GM19240 (cell line): ENCODE measurements at regions not wholly inside any gene's neighbourhood (a gene's known extent, or its start where the extent isn't known, plus 50 kb on each side); places are given as distances from the start of the nearest gene placed in this dataset.
"Not testable (repeated sequence)": the region's sequence is repeated elsewhere in the genome, so short reads cannot be mapped to it uniquely, and the experiment has no call there.

ENCODE experiments used
- DNase-seq: peaks from one replicate; pipeline ENCODE4 v3.0.0; 2011; ENCODE audit warnings: low spot score; ENCODE audit not compliant: insufficient read length

GRCh38 chr2:13193075-13193474 is 476.3 kb downstream of the TRIB2 start:
- DNase-seq = no peak

DNA sequence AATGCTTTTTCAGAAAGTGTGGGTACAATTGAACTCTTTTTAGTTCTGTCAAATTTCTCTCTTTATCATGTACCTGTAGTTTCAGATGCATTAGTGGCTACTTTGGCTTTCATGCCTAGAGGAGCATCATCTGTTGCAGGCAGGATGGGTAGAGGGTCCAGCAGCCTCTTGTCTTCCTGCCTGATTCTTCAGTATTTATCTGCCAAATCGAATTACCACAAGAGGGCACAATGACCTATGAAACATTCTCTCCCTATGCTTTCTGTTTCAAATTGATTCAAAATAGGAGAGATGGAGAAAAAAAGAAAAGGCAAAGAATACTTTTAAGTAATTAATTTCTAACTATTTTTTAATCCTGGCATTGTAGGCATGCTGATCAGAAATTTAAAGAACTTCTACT is 477.2 kb downstream of the TRIB2 start:
- DNase-seq = no peak

GRCh38 chr2:13195270-13195669 is 478.5 kb downstream of the TRIB2 start:
- DNase-seq = no peak

DNA sequence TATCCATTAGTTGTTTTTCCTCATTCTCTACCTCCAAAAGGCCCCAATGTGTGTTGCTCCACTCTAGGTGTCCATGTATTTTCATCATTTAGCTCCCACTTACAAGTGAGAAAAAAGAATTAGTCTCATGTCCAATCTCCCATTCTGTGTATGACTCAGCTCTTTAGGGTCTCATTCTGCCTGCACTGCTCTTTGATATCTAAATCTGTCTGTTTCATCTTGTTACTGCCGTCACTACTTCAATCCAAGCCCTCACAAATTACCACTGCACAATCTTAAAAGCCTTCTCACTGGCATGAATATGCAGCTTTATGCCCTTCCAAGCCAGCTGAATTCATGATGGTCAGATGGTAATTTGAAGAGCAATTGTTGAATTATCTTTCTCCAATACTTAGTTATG is 480.5 kb downstream of the TRIB2 start:
- DNase-seq = no peak

DNA sequence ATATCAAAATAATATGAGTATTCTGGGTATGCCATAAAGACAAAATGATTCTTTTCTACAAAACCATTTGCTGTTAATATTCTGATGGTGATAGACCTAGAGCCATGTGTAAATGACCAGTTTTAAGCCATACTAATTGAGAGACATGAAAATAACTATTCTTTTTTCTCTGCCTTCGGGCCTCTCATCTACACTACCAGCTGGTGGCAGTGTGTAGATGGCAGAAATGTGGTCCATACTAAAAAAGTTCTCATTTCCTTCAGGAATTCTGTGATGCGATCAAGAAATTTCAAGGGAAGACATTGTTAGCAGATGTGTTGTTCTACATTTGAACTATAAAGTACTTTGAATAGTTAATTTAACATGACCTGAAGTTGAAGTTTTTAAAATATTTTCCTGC is 485.2 kb downstream of the TRIB2 start:
- DNase-seq = no peak

- no peak for DNase-seq
These were observed 495.4 kb downstream of the TRIB2 start for GRCh38 chr2:13212115-13212514.

- DNase-seq = no peak
These were observed 501.5 kb downstream of the TRIB2 start for GRCh38 chr2:13218205-13218604.

DNA sequence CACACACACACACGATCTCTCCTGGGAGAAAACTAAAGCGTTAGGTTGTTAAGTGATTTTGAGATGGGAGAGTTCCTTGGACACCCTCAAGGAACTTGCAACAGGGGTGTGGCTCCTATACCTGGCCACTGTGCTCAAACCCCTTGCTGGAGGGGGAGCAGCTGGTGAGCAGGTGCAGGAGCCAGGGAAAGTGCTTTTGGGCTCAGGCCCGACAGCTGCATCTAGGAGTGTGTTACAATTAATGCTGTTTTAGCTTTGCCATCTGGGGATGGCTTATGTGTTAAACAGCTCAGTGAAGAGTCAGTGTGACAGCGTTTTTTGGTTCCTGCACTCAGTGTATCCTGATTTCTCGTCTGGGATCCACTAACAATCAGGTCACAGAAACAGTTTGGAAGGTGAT is 510.8 kb downstream of the TRIB2 start:
- no peak for DNase-seq

DNA sequence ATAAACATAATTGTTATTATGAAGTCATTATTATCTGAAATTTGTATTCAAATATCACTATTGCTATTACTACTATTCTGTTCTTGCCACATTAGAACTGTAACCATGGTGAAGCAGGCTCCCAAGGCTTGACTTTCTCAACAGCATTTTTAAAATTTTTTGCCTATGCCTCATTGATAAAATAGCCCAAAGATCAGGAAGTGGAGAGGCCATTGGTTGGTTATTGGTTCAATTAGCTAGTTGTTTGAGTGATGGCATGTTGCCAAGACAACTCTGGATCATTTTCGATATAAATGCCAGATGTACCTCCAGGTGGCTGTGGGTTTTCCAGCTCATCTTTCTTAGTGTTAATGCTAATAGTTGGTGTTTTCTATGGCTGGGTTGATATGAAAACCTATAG is 513.5 kb downstream of the TRIB2 start:
- DNase-seq = no peak

GRCh38 chr2:13240061-13240460 is 523.3 kb downstream of the TRIB2 start:
- no peak for DNase-seq

- DNase-seq = no peak
These were observed 524.2 kb downstream of the TRIB2 start for GRCh38 chr2:13240789-13241487.

GRCh38 chr2:13252615-13253014 is 535.9 kb downstream of the TRIB2 start:
- no peak for DNase-seq

DNA sequence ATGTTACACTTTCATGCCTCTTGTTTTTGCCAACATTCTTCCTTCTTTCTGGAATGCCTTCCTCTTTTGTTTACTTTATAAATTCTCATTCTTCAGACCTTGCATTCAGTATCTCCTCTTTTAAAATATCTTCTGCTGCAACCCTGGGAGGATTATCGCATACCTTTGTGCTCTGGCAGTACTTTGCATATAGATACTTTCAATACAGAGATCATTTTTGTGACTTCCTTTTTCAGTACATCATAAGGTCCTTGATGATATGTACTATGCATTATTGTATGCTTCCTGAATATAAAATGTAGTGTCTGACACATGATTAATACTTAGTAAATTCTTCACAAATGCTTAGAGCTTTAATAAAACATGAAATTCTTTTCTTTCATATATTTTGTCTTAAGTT is 538.7 kb downstream of the TRIB2 start:
- DNase-seq = no peak

DNA sequence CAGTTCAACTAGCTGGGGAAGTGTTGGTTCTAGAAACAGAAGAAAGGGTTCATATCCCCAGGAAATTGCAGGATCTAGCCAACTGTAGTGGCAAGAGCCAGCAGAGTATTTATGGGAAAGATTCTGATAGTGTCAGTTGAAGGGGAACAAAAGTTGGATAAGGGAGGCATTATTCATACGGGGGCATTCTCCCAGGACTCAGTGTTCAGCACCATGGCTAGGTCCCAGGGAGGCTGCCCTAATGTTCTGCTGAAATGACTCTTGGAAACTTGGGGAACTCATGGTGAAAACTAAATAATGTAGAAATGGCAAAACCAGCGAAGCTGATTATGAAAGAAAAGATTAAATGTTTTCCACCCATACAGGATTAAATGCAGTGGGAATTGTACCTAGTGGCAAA is 543.7 kb downstream of the TRIB2 start:
- no peak for DNase-seq

GRCh38 chr2:13266166-13266565 is 549.4 kb downstream of the TRIB2 start:
- DNase-seq = no peak

DNA sequence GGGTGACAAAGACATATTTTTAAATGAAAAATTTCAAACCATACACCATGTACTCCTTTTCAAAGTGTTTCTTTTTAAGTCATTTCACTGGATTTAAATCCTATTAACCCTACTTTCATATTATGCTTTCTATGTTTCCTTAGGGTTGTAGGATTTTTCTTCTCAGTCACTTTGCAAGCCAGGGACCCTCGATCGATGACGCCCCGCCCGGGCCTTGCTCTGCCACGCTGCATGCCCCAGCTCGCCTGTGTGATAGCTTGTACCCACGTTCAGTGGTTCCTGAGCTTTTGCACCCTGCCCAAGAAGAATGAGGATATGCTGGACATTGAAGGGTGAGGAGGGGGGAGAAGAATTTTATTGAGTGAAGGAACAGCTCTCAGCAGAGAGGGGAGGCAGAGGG is 568.0 kb downstream of the TRIB2 start:
- DNase-seq = no peak

DNA sequence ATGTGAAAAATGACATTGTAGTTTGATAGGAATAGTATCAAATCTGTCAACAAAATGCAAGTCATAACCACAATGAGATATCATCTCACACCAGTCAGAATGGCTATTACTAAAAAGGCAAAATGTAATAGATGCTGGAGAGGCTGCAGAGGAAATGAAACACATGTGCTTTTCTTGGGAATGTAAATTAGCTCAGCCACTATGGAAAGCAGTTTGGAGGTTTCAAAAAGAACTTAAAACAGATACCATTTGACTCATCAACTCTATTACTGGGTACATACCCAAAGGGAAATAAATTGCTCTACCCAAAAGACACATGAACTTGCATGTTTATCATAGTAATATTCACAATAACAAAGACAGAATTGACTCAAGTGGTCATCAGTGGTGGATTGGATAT is 572.6 kb downstream of the TRIB2 start:
- no peak for DNase-seq

GRCh38 chr2:13308478-13308805 is 591.7 kb downstream of the TRIB2 start:
- DNase-seq = not testable (repeated sequence)

DNA sequence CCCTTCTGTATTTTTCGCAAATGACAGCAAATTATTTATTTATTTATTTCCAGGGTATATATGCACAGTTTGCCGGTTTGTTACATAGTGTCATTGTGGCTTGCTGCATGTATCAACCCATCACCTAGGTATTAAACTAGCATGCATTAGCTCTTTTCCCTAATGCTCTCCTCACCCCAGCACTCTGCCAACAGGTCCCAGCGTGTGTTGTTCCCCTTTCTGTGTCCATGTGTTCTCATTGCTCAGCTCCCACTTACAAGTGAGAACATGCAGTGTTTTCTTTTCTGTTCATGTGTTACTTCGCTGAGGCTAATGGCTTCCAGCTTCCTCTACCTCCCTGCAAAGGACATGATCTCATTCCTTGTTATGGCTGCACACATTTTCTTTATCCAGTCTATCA is 592.3 kb downstream of the TRIB2 start:
- DNase-seq = no peak

DNA sequence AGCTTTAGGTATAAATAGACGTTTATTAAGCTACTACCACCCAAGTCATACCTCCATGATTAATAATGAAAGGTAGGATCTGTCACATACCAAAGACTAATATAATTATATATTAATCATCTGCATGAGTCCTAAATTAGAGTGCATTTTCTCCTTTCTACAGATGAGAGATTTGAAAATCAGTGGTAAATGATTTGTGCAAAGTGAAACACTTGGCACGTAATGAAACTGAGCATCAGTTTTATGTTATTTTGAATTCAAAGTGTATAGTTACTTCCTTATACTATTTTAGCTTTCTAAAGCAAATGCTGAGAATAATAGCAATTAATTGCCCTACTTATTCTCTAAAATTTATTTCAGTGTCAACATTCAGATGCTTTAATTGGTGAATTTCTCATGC is 615.3 kb downstream of the TRIB2 start:
- DNase-seq = no peak

GRCh38 chr2:13334071-13334470 is 617.3 kb downstream of the TRIB2 start:
- not testable (repeated sequence) for DNase-seq

DNA sequence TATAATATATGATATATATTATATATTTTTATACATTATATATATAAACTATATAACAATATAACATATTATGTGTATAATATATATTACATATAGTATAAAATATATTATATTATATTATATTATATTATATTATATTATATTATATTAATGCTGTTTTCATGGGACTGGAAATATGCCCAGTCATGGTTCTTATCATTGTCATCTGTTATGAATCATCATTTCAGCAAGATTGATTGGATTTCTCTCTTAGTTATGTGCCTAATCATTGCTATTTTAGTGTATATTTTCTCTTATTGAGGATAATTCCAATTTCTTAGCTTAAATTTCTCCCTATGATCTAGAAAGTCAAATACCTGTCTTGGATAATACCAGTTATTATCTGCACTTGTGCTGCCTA is 617.8 kb downstream of the TRIB2 start:
- DNase-seq = no peak

- no peak for DNase-seq
These were observed 619.3 kb downstream of the TRIB2 start for GRCh38 chr2:13335862-13336535.
